ENCODE measurements at regions not wholly inside any gene's neighbourhood (a gene's known extent, or its start where the extent isn't known, plus 50 kb on each side); places are given as distances from the start of the nearest gene placed in this dataset.

GRCh38 chr15:93221759-93222158, 132.7 kb upstream of the RGMA start:
- TF ChIP-seq POLR2A (IDR thresholded peaks at IDR 0.05) (no peak), CTCF (IDR thresholded peaks at IDR 0.05) (no peak), EP300 (IDR thresholded peaks at IDR 0.05) (no peak)

All from tibial nerve (tissue), 4 donors.